AG09319 (cell line): ENCODE measurements at regions not wholly inside any gene's neighbourhood (a gene's known extent, or its start where the extent isn't known, plus 50 kb on each side); places are given as distances from the start of the nearest gene placed in this dataset.
A peak's percentile ranks its signal among the peaks of the same experiment; 100 is the strongest.

ENCODE experiments used
- DNase-seq: peaks from one replicate; pipeline ENCODE4 v3.0.0-alpha.2; 2010; ENCODE audit warnings: low read depth; ENCODE audit errors: extremely low read depth
- CTCF ChIP-seq: IDR thresholded peaks from 2 replicates; pipeline ENCODE4 v1.5.1; 2011; ENCODE audit warnings: low read depth, mild to moderate bottlenecking, inconsistent platforms, low read length, moderate library complexity

- no peak for DNase-seq
- TF ChIP-seq CTCF = no peak
These were observed 997.6 kb upstream of the CITED2 start for GRCh38 chr6:140372064-140372463.

DNA sequence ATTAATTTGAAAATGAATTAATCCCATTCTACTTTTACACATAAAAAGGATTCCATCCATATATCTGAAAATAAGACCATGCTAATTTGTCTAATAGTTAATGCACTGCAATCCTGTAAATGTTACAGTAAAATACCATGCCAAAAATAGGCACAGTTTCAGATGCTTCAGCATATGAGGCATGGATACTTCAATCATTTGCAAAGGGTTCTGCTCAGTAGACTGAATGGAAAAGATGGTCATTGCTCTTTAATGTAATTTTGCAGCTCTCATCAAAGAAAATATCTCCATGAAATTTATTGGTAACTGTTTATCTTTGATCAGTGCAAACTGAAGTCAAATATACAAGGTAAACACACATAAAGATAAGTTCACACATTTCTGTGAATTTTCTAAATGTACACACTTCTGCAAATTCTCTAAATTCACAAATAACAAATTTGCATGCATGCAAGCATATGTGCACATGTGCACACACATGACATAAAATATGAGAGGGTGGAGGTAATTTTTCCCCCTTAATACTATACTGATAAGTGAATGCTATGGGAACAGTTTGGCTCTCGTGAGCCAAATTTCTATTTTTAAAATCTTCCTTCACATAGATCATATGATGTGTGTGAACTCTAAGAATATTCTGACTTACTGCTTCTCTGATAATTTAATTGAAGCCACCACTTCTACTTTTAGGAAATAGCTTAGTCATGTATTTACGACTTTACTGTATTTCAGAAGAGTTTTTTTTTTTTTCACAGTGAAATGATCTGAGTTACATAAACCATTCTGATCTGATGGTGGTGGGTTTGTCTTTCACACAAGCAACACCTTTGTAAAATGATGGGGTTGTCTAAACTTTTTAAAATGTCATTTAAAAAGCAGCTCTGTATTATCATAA is 996.8 kb upstream of the CITED2 start:
- no peak for DNase-seq
- no peak for TF ChIP-seq CTCF

GRCh38 chr6:140370441-140370840 is 996.0 kb upstream of the CITED2 start:
- TF ChIP-seq CTCF = no peak

GRCh38 chr6:140366991-140367390 is 992.5 kb upstream of the CITED2 start:
- peak; percentile 56 for DNase-seq
- TF ChIP-seq CTCF = no peak

More at GRCh38 chr6:140370441-140370840, 996.0 kb upstream of the CITED2 start:
- DNase-seq = no peak

DNA sequence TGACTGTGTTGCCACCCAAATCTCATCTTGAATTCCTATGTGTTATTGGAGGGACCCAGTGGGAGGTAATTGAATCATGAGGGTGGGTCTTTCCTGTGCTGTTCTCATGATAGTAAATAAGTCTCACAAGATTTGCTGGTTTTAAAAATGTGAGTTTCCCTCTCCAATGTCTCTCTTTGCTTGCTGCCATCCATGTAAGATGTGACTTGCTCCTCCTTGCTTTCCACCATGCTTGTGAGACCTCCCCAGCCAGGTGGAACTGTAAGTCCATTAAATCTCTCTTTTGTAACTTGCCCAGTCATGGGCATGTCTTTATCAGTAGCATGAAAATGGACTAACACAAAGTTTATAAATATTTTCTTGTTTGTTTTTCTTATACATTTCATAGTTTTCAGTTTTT is 990.5 kb upstream of the CITED2 start:
- no peak for DNase-seq
- TF ChIP-seq CTCF = no peak

- no peak for TF ChIP-seq CTCF
These were observed 986.2 kb upstream of the CITED2 start for GRCh38 chr6:140360651-140361050.

DNA sequence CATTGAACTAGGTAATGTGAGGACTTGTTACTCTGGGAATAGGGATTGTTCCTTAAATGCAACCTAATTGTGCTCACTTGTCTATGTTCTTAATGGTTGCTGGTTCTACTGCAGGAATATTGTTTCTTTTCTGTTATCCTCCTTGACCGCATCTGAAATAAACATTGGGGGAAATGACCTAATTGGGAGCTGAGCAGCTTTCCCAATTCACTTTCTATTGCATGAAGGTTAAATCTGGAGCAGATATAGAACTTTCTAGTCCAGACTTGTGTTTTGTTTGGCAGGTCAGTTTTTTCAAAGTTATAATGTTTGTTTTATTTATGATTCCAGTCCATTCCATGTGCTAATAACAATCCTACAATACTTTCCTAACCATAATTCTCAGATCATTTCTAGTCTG is 981.0 kb upstream of the CITED2 start:
- TF ChIP-seq CTCF = no peak
- peak; percentile 10 for DNase-seq

More at GRCh38 chr6:140360651-140361050, 986.2 kb upstream of the CITED2 start:
- no peak for DNase-seq
